ENCODE measurements at regions not wholly inside any gene's neighbourhood (a gene's known extent, or its start where the extent isn't known, plus 50 kb on each side); places are given as distances from the start of the nearest gene placed in this dataset.

GRCh38 chr18:49669403-49669802 is 107.5 kb downstream of the LIPG start (continued):
- TF ChIP-seq IRF3 (IDR thresholded peaks at IDR 0.05; ENCODE audit: low read depth, low read length) (no peak), RAD21 (IDR thresholded peaks at IDR 0.05; ENCODE audit: low read length) (no peak), YY1 (IDR thresholded peaks at IDR 0.05; ENCODE audit: low read depth) (no peak), TCF12 (IDR thresholded peaks at IDR 0.05) (no peak), MEF2A (IDR thresholded peaks at IDR 0.05; ENCODE audit: borderline replicate concordance, low read depth) (no peak), FOSL2 (IDR thresholded peaks at IDR 0.05; ENCODE audit: borderline replicate concordance, low read depth) (no peak)

GRCh38 chr18:49668574-49669275 is 106.9 kb downstream of the LIPG start:
- Histone ChIP-seq H2AFZ (ENCODE audit: low read depth) (no peak overlapping the region), H3K36me3 (replicated peaks in 1 of 2; ENCODE audit: control insufficient read depth in 1 of 2, insufficient read depth in 2 of 2, low read length in 1 of 2) (no peaks in the 10 kb centered on the region), H3F3A (replicated peaks; ENCODE audit: insufficient read depth) (peaks cover 19% of the 10 kb centered on the region), H3K9me2 (no peaks in the 10 kb centered on the region), H3K4me2 (no peak overlapping the region), H3K79me2 (ENCODE audit: insufficient read depth) (no peaks in the 10 kb centered on the region), H3K27me3 (ENCODE audit: insufficient read depth) (no peaks in the 10 kb centered on the region), H3K9ac (no peak overlapping the region), H3K27ac (ENCODE audit: low read depth in 2 of 2, low read length in 1 of 2) (no peak overlapping the region), H3K4me1 (ENCODE audit: control insufficient read depth in 1 of 2, insufficient read depth in 2 of 2, low read depth in 1 of 2, low read length in 1 of 2) (peaks cover 10 to 11% of the 10 kb centered on the region in 2 experiments), H4K20me1 (ENCODE audit: insufficient read depth) (no peaks in the 10 kb centered on the region), H3K9me3 (no peaks in the 10 kb centered on the region), H3K4me3 (ENCODE audit: low read depth in 2 of 2, low read length in 1 of 2) (no peak overlapping the region)
- DNase-seq, result no peak
- ChIA-PET CTCF (interaction anchor here (0.7 to 1.0 kb wide), 2 partner anchors 8 to 13 kb away, joined by 3 read pairs; no protein-coding TSS in a partner anchor), POLR2A (no interaction called here)
- TF ChIP-seq REST (IDR thresholded peaks at IDR 0.05; ENCODE audit: low read depth, low read length), result no peak
- TF ChIP-seq MEF2A (IDR thresholded peaks at IDR 0.05; ENCODE audit: borderline replicate concordance, low read depth), result no peak
- no peak for TF ChIP-seq NRF1 (IDR thresholded peaks at IDR 0.05; ENCODE audit: low read depth, low read length)
- TF ChIP-seq MXI1 (IDR thresholded peaks at IDR 0.05; ENCODE audit: low read depth, low read length), result no peak
- TF ChIP-seq EP300 (IDR thresholded peaks at IDR 0.05; ENCODE audit: borderline replicate concordance in 1 of 2, low read depth in 1 of 2, low read length in 1 of 2), result no peak
- no peak for TF ChIP-seq MAX (IDR thresholded peaks at IDR 0.05; ENCODE audit: low read depth)
- no peak for TF ChIP-seq NFIC (IDR thresholded peaks at IDR 0.05; ENCODE audit: borderline replicate concordance)
- no peak for TF ChIP-seq TEAD4 (IDR thresholded peaks at IDR 0.05; ENCODE audit: borderline replicate concordance, insufficient read depth)
- no peak for TF ChIP-seq RFX5 (IDR thresholded peaks at IDR 0.05; ENCODE audit: low read length)
- TF ChIP-seq RAD21 (IDR thresholded peaks at IDR 0.05; ENCODE audit: low read length), result no peak
- TF ChIP-seq EZH2phosphoT487 (IDR thresholded peaks at IDR 0.05; ENCODE audit: borderline replicate concordance, low read depth), result no peak
- TF ChIP-seq POLR2AphosphoS5 (IDR thresholded peaks at IDR 0.05; ENCODE audit: low read depth, low read length), result no peak
- TF ChIP-seq SIN3A (IDR thresholded peaks at IDR 0.05; ENCODE audit: borderline replicate concordance, low read depth, low read length), result no peak
- TF ChIP-seq FOXJ3 (CRISPR knock-in tag; IDR thresholded peaks at IDR 0.05), result no peak
- no peak for TF ChIP-seq CHD2 (IDR thresholded peaks at IDR 0.05; ENCODE audit: low read length, partially characterized antibody)
- no peak for TF ChIP-seq TCF12 (IDR thresholded peaks at IDR 0.05)
- TF ChIP-seq ELF1 (IDR thresholded peaks at IDR 0.05), result no peak
- TF ChIP-seq YY1 (IDR thresholded peaks at IDR 0.05; ENCODE audit: low read depth), result no peak
- no peak for TF ChIP-seq IRF3 (IDR thresholded peaks at IDR 0.05; ENCODE audit: low read depth, low read length)
- no peak for TF ChIP-seq TAF1 (IDR thresholded peaks at IDR 0.05; ENCODE audit: borderline replicate concordance, low read depth, low read length)
- 41% methylated on average over 6 of the region's 8 CpGs for WGBS (ENCODE audit: low lambda C conversion rate)
